Body of pancreas (tissue), 4 donors: ENCODE measurements at regions not wholly inside any gene's neighbourhood (a gene's known extent, or its start where the extent isn't known, plus 50 kb on each side); places are given as distances from the start of the nearest gene placed in this dataset.

Experiments
- ATAC-seq: fragments of 150-250 bp; one replicate; pipeline ENCODE4 v1.9.1; 2016
- DNase-seq, 4 donors: peaks; one replicate each; pipeline ENCODE4 v3.0.0-alpha.2; 2019
- H3K27ac ChIP-seq, 4 donors: fragments of 200-600 bp; sonication (generic); 1 replicate in 3 of 4; 2 replicates in 1 of 4; pipeline versions ENCODE4 v1.5.1 to v1.6.1; 2016 to 2019; ENCODE audit warnings: mild to moderate bottlenecking in 1 of 4, mixed read lengths in 1 of 4, moderate library complexity in 1 of 4
- H3K27me3 ChIP-seq, 2 donors: fragments of 200-600 bp; sonication (generic); one replicate each; pipeline ENCODE4 v1.6.0; 2016; ENCODE audit warnings: mild to moderate bottlenecking in 1 of 2
- H3K36me3 ChIP-seq, 2 donors: fragments of 200-600 bp; sonication (generic); replicated peaks in 1 of 2; 2 replicates each; pipeline ENCODE4 v1.5.1; 2016; ENCODE audit warnings: low read depth in 2 of 2; ENCODE audit not compliant: insufficient read depth in 1 of 2
- H3K4me1 ChIP-seq: fragments of 200-600 bp; sonication (generic); one replicate; pipeline ENCODE4 v1.6.0; 2016
- H3K4me3 ChIP-seq, 2 donors: fragments of 200-600 bp; sonication (generic); 1 replicate in 1 of 2; 2 replicates in 1 of 2; pipeline ENCODE4 v1.5.1; 2016 to 2019
- H3K9me3 ChIP-seq, 3 donors: fragments of 200-600 bp; sonication (generic); 1 replicate in 2 of 3; 2 replicates in 1 of 3; pipeline ENCODE4 v1.5.1; 2016
- CTCF ChIP-seq, 7 experiments: fragments of 450-650 bp in 4 of 7; fragments of 200-600 bp in 3 of 7; sonication (generic) in 3 of 7; IDR thresholded peaks; one replicate each; pipeline ENCODE4 v1.5.1; 2016 to 2019; ENCODE audit warnings: antibody characterized with exemption in 7 of 7
- POLR2A ChIP-seq, 3 donors: fragments of 450-650 bp; IDR thresholded peaks; one replicate each; pipeline ENCODE4 v1.6.1; 2016; ENCODE audit warnings: antibody characterized with exemption in 3 of 3, mild to moderate bottlenecking in 2 of 3
- WGBS, 2 donors: methylation state at CpG; one replicate each; pipeline ENCODE4 v1.1.5; 2017; 5-methylcytosine and 5-hydroxymethylcytosine counted together
- intact Hi-C: fragments of 100-400 bp; cut with DNase I; formaldehyde crosslinking; loops from one replicate; pipeline ENCODE4 v1.15.1; 2023

GRCh38 chr2:18704276-18704675 lies 114.9 kb upstream of the NT5C1B start:
- Histone ChIP-seq H3K27ac (no peak overlapping the region), H3K9me3 (no peaks in the 10 kb centered on the region), H3K4me3 (no peak overlapping the region), H3K27me3 (no peaks in the 10 kb centered on the region), H3K36me3 (no peaks in the 10 kb centered on the region), H3K4me1 (no peaks in the 10 kb centered on the region)
- DNase-seq (no peak), ATAC-seq (no peak)
- WGBS, 2 donors = 82 to 86% methylated on average over 2 of the region's 2 CpGs
- intact Hi-C loops = no loop called here
- TF ChIP-seq POLR2A (IDR thresholded peaks at IDR 0.05) (no peak), CTCF (IDR thresholded peaks at IDR 0.05) (no peak)

DNA sequence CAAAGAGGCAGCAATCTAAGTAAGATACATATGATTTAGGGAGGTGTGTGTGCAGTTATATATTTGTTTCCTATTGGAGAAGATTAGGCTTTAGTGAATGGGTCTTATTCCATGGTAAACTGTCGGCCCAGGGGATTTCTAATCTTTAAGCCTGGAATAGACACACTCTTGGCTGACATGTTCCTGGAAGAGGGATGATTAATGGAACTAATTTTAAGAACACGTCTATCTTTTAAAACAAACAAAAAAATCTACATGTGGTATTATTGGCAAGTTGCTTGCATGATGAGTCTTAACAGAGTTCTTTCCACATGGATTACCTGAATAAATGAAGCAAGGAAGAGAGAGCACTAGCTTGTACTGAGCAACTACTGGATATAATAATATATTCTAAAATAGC lies 114.2 kb upstream of the NT5C1B start:
- ATAC-seq = no peak
- no peak for DNase-seq
- intact Hi-C loops = no loop called here

GRCh38 chr2:18701981-18702380 lies 112.6 kb upstream of the NT5C1B start:
- Histone ChIP-seq H3K36me3 (no peaks in the 10 kb centered on the region), H3K4me3 (no peak overlapping the region), H3K27ac (no peak overlapping the region), H3K9me3 (no peaks in the 10 kb centered on the region), H3K4me1 (no peaks in the 10 kb centered on the region), H3K27me3 (no peaks in the 10 kb centered on the region)
- no peak for DNase-seq
- TF ChIP-seq POLR2A (IDR thresholded peaks at IDR 0.05) (no peak), CTCF (IDR thresholded peaks at IDR 0.05) (no peak)
- intact Hi-C loops = no loop called here
- no peak for ATAC-seq

More for the DNA sequence above, 114.2 kb upstream of the NT5C1B start:
- 29 to 32% methylated on average over 2 of the region's 2 CpGs for WGBS, 2 donors
- H3K27ac ChIP-seq = no peak overlapping the region
- H3K4me1 ChIP-seq = no peaks in the 10 kb centered on the region
- no peaks in the 10 kb centered on the region for H3K27me3 ChIP-seq
- H3K4me3 ChIP-seq = no peak overlapping the region
- TF ChIP-seq POLR2A (IDR thresholded peaks at IDR 0.05) = no peak
- TF ChIP-seq CTCF (IDR thresholded peaks at IDR 0.05) = no peak
- no peaks in the 10 kb centered on the region for H3K36me3 ChIP-seq
- H3K9me3 ChIP-seq = no peaks in the 10 kb centered on the region

DNA sequence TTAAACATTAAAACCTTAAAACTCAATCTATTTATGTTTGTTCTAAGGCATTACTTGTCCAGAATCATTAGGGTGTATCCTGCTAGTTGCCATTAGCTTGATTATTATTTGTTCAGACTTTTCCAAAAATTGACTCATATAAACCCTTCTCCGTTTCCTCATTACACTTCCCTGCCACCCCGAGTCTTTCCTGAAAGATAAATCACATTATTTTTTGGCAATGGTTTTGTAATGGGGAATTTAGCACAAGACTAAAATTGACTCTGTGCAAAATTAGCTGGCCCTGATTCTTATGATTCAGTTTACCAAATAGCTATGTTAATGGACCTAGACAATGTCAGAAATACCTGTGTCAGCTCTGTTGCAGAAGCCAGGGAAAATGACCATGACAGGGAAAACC lies 112.2 kb upstream of the NT5C1B start:
- DNase-seq (no peak), ATAC-seq (no peak)
- Histone ChIP-seq H3K9me3 (no peaks in the 10 kb centered on the region), H3K27ac (no peak overlapping the region), H3K4me1 (no peaks in the 10 kb centered on the region), H3K36me3 (no peaks in the 10 kb centered on the region), H3K27me3 (no peaks in the 10 kb centered on the region), H3K4me3 (no peak overlapping the region)
- no peak for TF ChIP-seq POLR2A (IDR thresholded peaks at IDR 0.05)
- 55 to 60% methylated on average over 2 of the region's 2 CpGs for WGBS, 2 donors
- intact Hi-C loops = no loop called here

DNA sequence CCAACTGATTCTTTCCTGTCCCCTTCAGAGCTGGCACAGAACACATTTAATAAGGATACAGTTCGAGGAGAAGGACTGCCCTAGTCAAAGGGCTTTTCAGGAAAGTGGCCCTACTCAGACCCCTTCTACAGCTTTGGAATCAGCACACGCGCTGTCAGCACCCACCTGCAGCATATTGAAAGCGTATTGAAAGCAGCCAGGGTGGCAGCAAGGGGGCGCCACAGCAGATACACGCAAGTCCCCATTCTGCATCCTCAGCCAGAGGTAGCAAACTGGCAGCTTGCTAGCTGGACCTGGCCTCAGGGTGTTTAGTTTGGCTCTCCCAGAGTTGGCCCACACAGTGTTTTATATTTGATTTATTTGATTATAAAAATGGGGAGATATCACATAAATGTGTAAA lies 101.0 kb upstream of the NT5C1B start:
- H3K27ac ChIP-seq = no peak overlapping the region
- H3K27me3 ChIP-seq = no peaks in the 10 kb centered on the region
- intact Hi-C loops = no loop called here
- WGBS, 2 donors = 88 to 94% methylated on average over 6 of the region's 6 CpGs
- no peaks in the 10 kb centered on the region for H3K36me3 ChIP-seq
- H3K9me3 ChIP-seq = no peaks in the 10 kb centered on the region
- H3K4me3 ChIP-seq = no peak overlapping the region
- no peaks in the 10 kb centered on the region for H3K4me1 ChIP-seq
- no peak for DNase-seq
- no peak for ATAC-seq
- TF ChIP-seq POLR2A (IDR thresholded peaks at IDR 0.05) (no peak), CTCF (IDR thresholded peaks at IDR 0.05) (no peak)
